ENCODE measurements at regions not wholly inside any gene's neighbourhood (a gene's known extent, or its start where the extent isn't known, plus 50 kb on each side); places are given as distances from the start of the nearest gene placed in this dataset.

GRCh38 chr13:77459592-77459991, 75.9 kb upstream of the SCEL start:
- Histone ChIP-seq H3K9ac (ENCODE audit: low read length) (no peak overlapping the region), H3K36me3 (replicated peaks; ENCODE audit: insufficient read depth, low read length) (no peaks in the 10 kb centered on the region), H3K27ac (ENCODE audit: low read length) (no peak overlapping the region), H2AFZ (ENCODE audit: low read length) (no peak overlapping the region), H3K79me2 (ENCODE audit: low read length) (no peaks in the 10 kb centered on the region), H3K4me2 (ENCODE audit: low read depth, low read length) (no peak overlapping the region), H4K20me1 (ENCODE audit: insufficient read depth, low read length) (no peaks in the 10 kb centered on the region), H3K4me3 (ENCODE audit: low read length) (no peak overlapping the region), H3K9me3 (replicated peaks; ENCODE audit: insufficient read depth, low read length) (no peaks in the 10 kb centered on the region), H3K27me3 (replicated peaks; ENCODE audit: insufficient read depth, low read length) (no peaks in the 10 kb centered on the region), H3K4me1 (ENCODE audit: low read length) (no peaks in the 10 kb centered on the region), H3K9me2 (replicated peaks; ENCODE audit: insufficient read depth, low read length) (no peaks in the 10 kb centered on the region), H3F3A (ENCODE audit: insufficient read depth, low read length) (no peaks in the 10 kb centered on the region)
- TF ChIP-seq CTCF (IDR thresholded peaks at IDR 0.05; ENCODE audit: low read length): no peak
- no peak for TF ChIP-seq EZH2 (optimal IDR thresholded peaks at IDR 0.05; ENCODE audit: low read depth, low read length)
- TF ChIP-seq EZH2phosphoT487 (IDR thresholded peaks at IDR 0.05; ENCODE audit: low read length): no peak
- DNase-seq: no peak

- H3K27ac ChIP-seq (ENCODE audit: low read length): no peak overlapping the region
- H3F3A ChIP-seq (ENCODE audit: insufficient read depth, low read length): no peaks in the 10 kb centered on the region
- no peak for TF ChIP-seq CTCF (IDR thresholded peaks at IDR 0.05; ENCODE audit: low read length)
- TF ChIP-seq EZH2phosphoT487 (IDR thresholded peaks at IDR 0.05; ENCODE audit: low read length): no peak
- no peak for TF ChIP-seq EZH2 (optimal IDR thresholded peaks at IDR 0.05; ENCODE audit: low read depth, low read length)
- no peak overlapping the region for H3K9ac ChIP-seq (ENCODE audit: low read length)
- no peaks in the 10 kb centered on the region for H3K9me2 ChIP-seq (replicated peaks; ENCODE audit: insufficient read depth, low read length)
- H3K36me3 ChIP-seq (replicated peaks; ENCODE audit: insufficient read depth, low read length): no peaks in the 10 kb centered on the region
- no peaks in the 10 kb centered on the region for H3K27me3 ChIP-seq (replicated peaks; ENCODE audit: insufficient read depth, low read length)
- H3K4me2 ChIP-seq (ENCODE audit: low read depth, low read length): no peak overlapping the region
- no peak overlapping the region for H2AFZ ChIP-seq (ENCODE audit: low read length)
- no peak overlapping the region for H3K4me3 ChIP-seq (ENCODE audit: low read length)
- no peaks in the 10 kb centered on the region for H4K20me1 ChIP-seq (ENCODE audit: insufficient read depth, low read length)
- no peak for DNase-seq
- H3K79me2 ChIP-seq (ENCODE audit: low read length): no peaks in the 10 kb centered on the region
- no peaks in the 10 kb centered on the region for H3K9me3 ChIP-seq (replicated peaks; ENCODE audit: insufficient read depth, low read length)
- no peaks in the 10 kb centered on the region for H3K4me1 ChIP-seq (ENCODE audit: low read length)
Observed at GRCh38 chr13:77458736-77459135, 76.8 kb upstream of the SCEL start.

GRCh38 chr13:77457966-77458365, 77.5 kb upstream of the SCEL start:
- H3K4me3 ChIP-seq (ENCODE audit: low read length): no peak overlapping the region
- H4K20me1 ChIP-seq (ENCODE audit: insufficient read depth, low read length): no peaks in the 10 kb centered on the region

More at GRCh38 chr13:77457966-77458365, 77.5 kb upstream of the SCEL start:
- Histone ChIP-seq H3K79me2 (ENCODE audit: low read length) (no peaks in the 10 kb centered on the region), H3K9ac (ENCODE audit: low read length) (no peak overlapping the region), H3F3A (ENCODE audit: insufficient read depth, low read length) (no peaks in the 10 kb centered on the region), H3K4me1 (ENCODE audit: low read length) (no peaks in the 10 kb centered on the region), H3K27ac (ENCODE audit: low read length) (no peak overlapping the region), H2AFZ (ENCODE audit: low read length) (no peak overlapping the region), H3K9me2 (replicated peaks; ENCODE audit: insufficient read depth, low read length) (no peaks in the 10 kb centered on the region), H3K27me3 (replicated peaks; ENCODE audit: insufficient read depth, low read length) (no peaks in the 10 kb centered on the region), H3K9me3 (replicated peaks; ENCODE audit: insufficient read depth, low read length) (no peaks in the 10 kb centered on the region), H3K4me2 (ENCODE audit: low read depth, low read length) (no peak overlapping the region), H3K36me3 (replicated peaks; ENCODE audit: insufficient read depth, low read length) (no peaks in the 10 kb centered on the region)
- no peak for TF ChIP-seq EZH2phosphoT487 (IDR thresholded peaks at IDR 0.05; ENCODE audit: low read length)
- no peak for TF ChIP-seq EZH2 (optimal IDR thresholded peaks at IDR 0.05; ENCODE audit: low read depth, low read length)
- no peak for TF ChIP-seq CTCF (IDR thresholded peaks at IDR 0.05; ENCODE audit: low read length)
- no peak for DNase-seq
